ENCODE measurements at regions not wholly inside any gene's neighbourhood (a gene's known extent, or its start where the extent isn't known, plus 50 kb on each side); places are given as distances from the start of the nearest gene placed in this dataset.

- H2AK5ac ChIP-seq (ENCODE audit: low read depth, low read length), result no peak overlapping the region
- no peaks in the 10 kb centered on the region for H3K36me3 ChIP-seq (ENCODE audit: control insufficient read depth, insufficient read depth, low read length)
- in situ Hi-C loops (cut with MboI; ENCODE audit: low sequenced_read_pairs) (no loop called here), dilution Hi-C loops (cut with HindIII; ENCODE audit: low sequenced_read_pairs, unreplicated experiment) (no loop called here), intact Hi-C loops (cut with micrococcal nuclease) (no loop called here)
- no peak overlapping the region for H2BK120ac ChIP-seq (ENCODE audit: low read depth, low read length)
- no peak overlapping the region for H3K18ac ChIP-seq (ENCODE audit: low read depth, low read length)
- no peaks in the 10 kb centered on the region for H3K27me3 ChIP-seq (ENCODE audit: control insufficient read depth, insufficient read depth, low read length)
- no peak overlapping the region for H3K4ac ChIP-seq (ENCODE audit: low read depth, low read length)
- no peak overlapping the region for H3K4me3 ChIP-seq (ENCODE audit: insufficient read depth, low read depth, low read length)
- no peaks in the 10 kb centered on the region for H3K79me1 ChIP-seq (ENCODE audit: low read depth in 1 of 2, low read length in 2 of 2)
- TF ChIP-seq USF2 (IDR thresholded peaks at IDR 0.05; ENCODE audit: low read depth, low read length), result no peak
- no peak for TF ChIP-seq RAD21 (IDR thresholded peaks at IDR 0.05; ENCODE audit: low read length)
- TF ChIP-seq RFX5 (IDR thresholded peaks at IDR 0.05; ENCODE audit: low read depth, low read length), result no peak
- TF ChIP-seq MAFK (IDR thresholded peaks at IDR 0.05; ENCODE audit: low read depth, low read length), result no peak
- no peak for TF ChIP-seq POLR2A (IDR thresholded peaks at IDR 0.05; ENCODE audit: low read depth, low read length)
- TF ChIP-seq FOS (IDR thresholded peaks at IDR 0.05; ENCODE audit: low read depth, low read length), result no peak
- H3K9me3 ChIP-seq (ENCODE audit: control insufficient read depth, insufficient read depth, low read length), result 0 out of 2 replicates have a peak, but pooled peaks cover 2% of the 10 kb centered on the region
- H3K14ac ChIP-seq (replicated peaks; ENCODE audit: low read depth, low read length), result no peak overlapping the region
- no peak overlapping the region for H4K5ac ChIP-seq (ENCODE audit: low read depth, low read length)
- no CpG with 5 or more reads among the region's 3 CpGs for WGBS, 2 experiments (ENCODE audit: extremely low coverage in 2 of 2, insufficient read length in 1 of 2)
- no TSS peak for BruUV-seq (replicated peaks)
- ATAC-seq (ENCODE audit: low read depth), result no peak
- no peak overlapping the region for H2BK15ac ChIP-seq (ENCODE audit: low read depth, low read length)
- POLR2A ChIA-PET (ENCODE audit: unreplicated experiment), result no interaction called here
- H3K4me2 ChIP-seq (ENCODE audit: low read depth, low read length), result no peak overlapping the region
- no peak overlapping the region for H4K8ac ChIP-seq (ENCODE audit: low read depth in 2 of 2, low read length in 2 of 2)
- no peaks in the 10 kb centered on the region for H4K20me1 ChIP-seq (ENCODE audit: insufficient read depth, low read length)
- H3K9me1 ChIP-seq (ENCODE audit: insufficient read depth, low read length), result no peaks in the 10 kb centered on the region
- H2AK9ac ChIP-seq (replicated peaks; ENCODE audit: low read depth, low read length, poor library complexity), result no peak overlapping the region
- no peak overlapping the region for H2BK20ac ChIP-seq (ENCODE audit: low read depth, low read length)
- H2BK5ac ChIP-seq (ENCODE audit: low read depth, low read length, poor library complexity, severe bottlenecking), result no peak overlapping the region
- no peak overlapping the region for H3K23ac ChIP-seq (ENCODE audit: low read depth, low read length)
- DNase-seq, result no peak
- no peaks in the 10 kb centered on the region for H3K4me1 ChIP-seq (ENCODE audit: control insufficient read depth, insufficient read depth, low read length)
- H2AFZ ChIP-seq (replicated peaks; ENCODE audit: low read length, poor library complexity), result no peak overlapping the region
- no peak overlapping the region for H4K91ac ChIP-seq (ENCODE audit: insufficient read depth, low read depth, low read length)
- H3K27ac ChIP-seq (ENCODE audit: insufficient read depth, low read length), result no peak overlapping the region
- H3K9ac ChIP-seq (ENCODE audit: low read depth, low read length), result no peak overlapping the region
- CTCF ChIA-PET, result no interaction called here
- H3K56ac ChIP-seq (ENCODE audit: extremely low read depth, insufficient read depth, low read length), result no peak overlapping the region
Measured at GRCh38 chr2:155867564-155867963, 465.0 kb downstream of the NR4A2 start.

Measured in IMR-90 (cell line).